ENCODE measurements at regions not wholly inside any gene's neighbourhood (a gene's known extent, or its start where the extent isn't known, plus 50 kb on each side); places are given as distances from the start of the nearest gene placed in this dataset.

GRCh38 chr18:66754335-66754734 is 150.4 kb upstream of the CDH19 start:
- no peak for DNase-seq (ENCODE audit: low read depth)

GRCh38 chr18:66752733-66753132 is 148.8 kb upstream of the CDH19 start:
- DNase-seq (ENCODE audit: low read depth) = no peak

GRCh38 chr18:66749481-66750035 is 145.7 kb upstream of the CDH19 start:
- no peak for DNase-seq (ENCODE audit: low read depth)

GRCh38 chr18:66749030-66749429 is 145.1 kb upstream of the CDH19 start:
- DNase-seq (ENCODE audit: low read depth) = peak; percentile 21

- DNase-seq (ENCODE audit: low read depth) = no peak
These were observed 138.9 kb upstream of the CDH19 start for GRCh38 chr18:66742832-66743231.

GRCh38 chr18:66735933-66736332 is 132.0 kb upstream of the CDH19 start:
- no peak for DNase-seq (ENCODE audit: low read depth)

GRCh38 chr18:66734451-66734850 is 130.6 kb upstream of the CDH19 start:
- peak; percentile 69 for DNase-seq (ENCODE audit: low read depth)

- DNase-seq (ENCODE audit: low read depth) = no peak
These were observed 128.0 kb upstream of the CDH19 start for GRCh38 chr18:66731890-66732289.

GRCh38 chr18:66729442-66730239 is 125.8 kb upstream of the CDH19 start:
- no peak for DNase-seq (ENCODE audit: low read depth)

- no peak for DNase-seq (ENCODE audit: low read depth)
These were observed 125.1 kb upstream of the CDH19 start for GRCh38 chr18:66728951-66729350.

- DNase-seq (ENCODE audit: low read depth) = no peak
These were observed 124.1 kb upstream of the CDH19 start for GRCh38 chr18:66727991-66728390.

- no peak for DNase-seq (ENCODE audit: low read depth)
These were observed 120.9 kb upstream of the CDH19 start for GRCh38 chr18:66724664-66725356.

- DNase-seq (ENCODE audit: low read depth) = peak; percentile 11
These were observed 118.8 kb upstream of the CDH19 start for GRCh38 chr18:66722671-66723070.

- no peak for DNase-seq (ENCODE audit: low read depth)
These were observed 104.8 kb upstream of the CDH19 start for GRCh38 chr18:66708646-66709045.

- DNase-seq (ENCODE audit: low read depth) = no peak
These were observed 103.6 kb upstream of the CDH19 start for GRCh38 chr18:66707473-66707872.

GRCh38 chr18:66695281-66695680 is 91.4 kb upstream of the CDH19 start:
- DNase-seq (ENCODE audit: low read depth) = no peak

GRCh38 chr18:66694852-66695251 is 91.0 kb upstream of the CDH19 start:
- no peak for DNase-seq (ENCODE audit: low read depth)

GRCh38 chr18:66687635-66688034 is 83.7 kb upstream of the CDH19 start:
- DNase-seq (ENCODE audit: low read depth) = no peak

- DNase-seq (ENCODE audit: low read depth) = no peak
These were observed 79.0 kb upstream of the CDH19 start for GRCh38 chr18:66682855-66683322.

- no peak for DNase-seq (ENCODE audit: low read depth)
These were observed 72.8 kb upstream of the CDH19 start for GRCh38 chr18:66676699-66677098.

GRCh38 chr18:66674286-66674685 is 70.4 kb upstream of the CDH19 start:
- DNase-seq (ENCODE audit: low read depth) = no peak

- no peak for DNase-seq (ENCODE audit: low read depth)
These were observed 64.8 kb upstream of the CDH19 start for GRCh38 chr18:66668706-66669105.

GRCh38 chr18:66662632-66663031 is 58.7 kb upstream of the CDH19 start:
- DNase-seq (ENCODE audit: low read depth) = no peak
